MM.1S (cell line): ENCODE measurements at regions not wholly inside any gene's neighbourhood (a gene's known extent, or its start where the extent isn't known, plus 50 kb on each side); places are given as distances from the start of the nearest gene placed in this dataset.

Experiments
- DNase-seq: peaks from one replicate; pipeline ENCODE4 v3.0.0-alpha.2; 2015
- H2AFZ ChIP-seq: fragments of 300-600 bp; sonication (generic); 2 replicates; pipeline ENCODE4 v1.6.0; 2016; ENCODE audit warnings: antibody characterized with exemption, low read length
- H3F3A ChIP-seq: fragments of 300-600 bp; sonication (generic); 2 replicates; pipeline ENCODE4 v1.6.1; 2016; ENCODE audit warnings: mild to moderate bottlenecking, antibody characterized with exemption, low read length, moderate library complexity, mixed read lengths; ENCODE audit not compliant: insufficient read depth
- H3K27ac ChIP-seq: fragments of 300-600 bp; sonication (generic); 2 replicates; pipeline ENCODE4 v1.5.1; 2016; ENCODE audit warnings: mild to moderate bottlenecking, low read length
- H3K27me3 ChIP-seq: fragments of 300-600 bp; sonication (generic); replicated peaks from 2 replicates; pipeline ENCODE4 v1.6.0; 2016; ENCODE audit warnings: low read length; ENCODE audit not compliant: insufficient read depth
- H3K36me3 ChIP-seq: fragments of 300-600 bp; sonication (generic); replicated peaks from 2 replicates; pipeline ENCODE4 v1.6.1; 2016; ENCODE audit warnings: mild to moderate bottlenecking, low read length, mixed read lengths; ENCODE audit not compliant: insufficient read depth
- H3K4me1 ChIP-seq: fragments of 300-600 bp; sonication (generic); 2 replicates; pipeline ENCODE4 v1.6.1; 2016; ENCODE audit warnings: low read length, mixed read lengths
- H3K4me2 ChIP-seq: fragments of 300-600 bp; sonication (generic); 2 replicates; pipeline ENCODE4 v1.6.0; 2016; ENCODE audit warnings: low read depth, low read length
- H3K4me3 ChIP-seq: fragments of 300-600 bp; sonication (generic); 2 replicates; pipeline ENCODE4 v1.5.1; 2016; ENCODE audit warnings: low read length, mixed read lengths
- H3K79me2 ChIP-seq: fragments of 300-600 bp; sonication (generic); 2 replicates; pipeline ENCODE4 v1.6.1; 2016; ENCODE audit warnings: mixed run types, low read length, mixed read lengths
- H3K9ac ChIP-seq: fragments of 300-600 bp; sonication (generic); 2 replicates; pipeline ENCODE4 v1.6.1; 2016; ENCODE audit warnings: low read length, mixed read lengths
- H3K9me2 ChIP-seq: fragments of 300-600 bp; sonication (generic); replicated peaks from 2 replicates; pipeline ENCODE4 v1.6.1; 2016; ENCODE audit warnings: mild to moderate bottlenecking, low read length, mixed read lengths; ENCODE audit not compliant: insufficient read depth
- H3K9me3 ChIP-seq: fragments of 300-600 bp; sonication (generic); replicated peaks from 2 replicates; pipeline ENCODE4 v1.6.1; 2016; ENCODE audit warnings: mild to moderate bottlenecking, low read length, mixed read lengths; ENCODE audit not compliant: insufficient read depth
- H4K20me1 ChIP-seq: fragments of 300-600 bp; sonication (generic); 2 replicates; pipeline ENCODE4 v1.6.1; 2016; ENCODE audit warnings: mild to moderate bottlenecking, low read length, moderate library complexity, mixed read lengths; ENCODE audit not compliant: insufficient read depth
- CTCF ChIP-seq: fragments of 300-600 bp; sonication (generic); IDR thresholded peaks from 2 replicates; pipeline ENCODE4 v1.5.1; 2016; ENCODE audit warnings: antibody characterized with exemption, low read length, mixed read lengths
- EZH2 ChIP-seq: fragments of 300-600 bp; sonication (generic); optimal IDR thresholded peaks from 2 replicates; pipeline ENCODE3; 2017; ENCODE audit warnings: low read depth, mild to moderate bottlenecking, antibody characterized with exemption, low read length, mixed read lengths
- EZH2phosphoT487 ChIP-seq: fragments of 300-600 bp; sonication (generic); IDR thresholded peaks from 2 replicates; pipeline ENCODE4 v1.6.1; 2018; ENCODE audit warnings: antibody characterized with exemption, low read length

- H4K20me1 ChIP-seq, result no peaks in the 10 kb centered on the region
- H3F3A ChIP-seq, result no peaks in the 10 kb centered on the region
- H3K27me3 ChIP-seq, result no peaks in the 10 kb centered on the region
- no peaks in the 10 kb centered on the region for H3K9me2 ChIP-seq
- H3K36me3 ChIP-seq, result no peaks in the 10 kb centered on the region
- no peaks in the 10 kb centered on the region for H3K79me2 ChIP-seq
- H3K9me3 ChIP-seq, result no peaks in the 10 kb centered on the region
- no peak overlapping the region for H3K4me2 ChIP-seq
- no peak overlapping the region for H3K9ac ChIP-seq
- H3K4me3 ChIP-seq, result no peak overlapping the region
- TF ChIP-seq EZH2phosphoT487 (no peak), EZH2 (no peak), CTCF (no peak)
- no peaks in the 10 kb centered on the region for H3K4me1 ChIP-seq
- no peak for DNase-seq
- no peak overlapping the region for H2AFZ ChIP-seq
- H3K27ac ChIP-seq, result no peak overlapping the region
Observed at GRCh38 chr10:6737080-6737641, 157.1 kb upstream of the PRKCQ start.

- H3K36me3 ChIP-seq, result no peaks in the 10 kb centered on the region
- no peaks in the 10 kb centered on the region for H3K79me2 ChIP-seq
- no peak overlapping the region for H3K4me3 ChIP-seq
- no peaks in the 10 kb centered on the region for H4K20me1 ChIP-seq
- TF ChIP-seq EZH2phosphoT487 (no peak), EZH2 (no peak), CTCF (no peak)
- DNase-seq, result no peak
- no peaks in the 10 kb centered on the region for H3F3A ChIP-seq
- no peaks in the 10 kb centered on the region for H3K4me1 ChIP-seq
- no peaks in the 10 kb centered on the region for H3K27me3 ChIP-seq
- no peak overlapping the region for H3K4me2 ChIP-seq
- H3K9me2 ChIP-seq, result no peaks in the 10 kb centered on the region
- H3K9me3 ChIP-seq, result no peaks in the 10 kb centered on the region
- H3K9ac ChIP-seq, result no peak overlapping the region
- no peak overlapping the region for H3K27ac ChIP-seq
- no peak overlapping the region for H2AFZ ChIP-seq
Observed at GRCh38 chr10:6734286-6734685, 154.2 kb upstream of the PRKCQ start.

- no peak overlapping the region for H3K4me3 ChIP-seq
- H3K4me2 ChIP-seq, result no peak overlapping the region
- H3K36me3 ChIP-seq, result no peaks in the 10 kb centered on the region
- no peak overlapping the region for H3K27ac ChIP-seq
- H3K9me3 ChIP-seq, result no peaks in the 10 kb centered on the region
- no peaks in the 10 kb centered on the region for H3F3A ChIP-seq
- H3K9me2 ChIP-seq, result no peaks in the 10 kb centered on the region
- TF ChIP-seq EZH2, result no peak
- no peak for TF ChIP-seq EZH2phosphoT487
- TF ChIP-seq CTCF, result no peak
- H3K79me2 ChIP-seq, result no peaks in the 10 kb centered on the region
- no peak overlapping the region for H3K9ac ChIP-seq
- H2AFZ ChIP-seq, result no peak overlapping the region
- no peaks in the 10 kb centered on the region for H3K4me1 ChIP-seq
- no peaks in the 10 kb centered on the region for H3K27me3 ChIP-seq
- no peak for DNase-seq
- no peaks in the 10 kb centered on the region for H4K20me1 ChIP-seq
Observed at GRCh38 chr10:6729861-6730344, 149.8 kb upstream of the PRKCQ start.
